ENCODE measurements at regions not wholly inside any gene's neighbourhood (a gene's known extent, or its start where the extent isn't known, plus 50 kb on each side); places are given as distances from the start of the nearest gene placed in this dataset.

DNA sequence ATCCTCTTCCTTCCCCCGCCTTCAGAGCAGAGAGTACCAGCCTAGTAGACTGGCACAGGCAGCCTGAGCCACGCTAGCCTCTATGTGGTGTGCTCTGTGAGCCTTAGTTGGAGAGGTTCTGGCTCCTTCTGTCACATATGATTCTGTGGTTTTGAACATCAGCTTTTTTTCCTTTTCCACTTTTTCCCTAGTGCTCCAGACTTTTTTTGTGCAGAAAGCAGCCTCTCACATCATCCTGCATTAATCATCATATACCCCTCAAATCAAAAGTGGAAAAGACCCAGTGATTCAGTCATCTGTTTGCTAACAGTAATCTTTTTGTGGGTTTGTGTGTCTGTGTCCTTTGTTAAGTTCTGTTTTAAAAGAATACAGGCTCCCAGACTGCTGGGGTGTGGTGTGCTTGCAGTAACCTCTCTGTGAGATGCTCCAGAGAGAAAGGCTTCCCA, 663.9 kb upstream of the RGMB start:
- no peaks in the 10 kb centered on the region for H3K4me1 ChIP-seq
- H3K4me3 ChIP-seq: no peak overlapping the region
- peaks cover 0 to 14% (median 0%) of the 10 kb centered on the region in 11 donors for H3K9me3 ChIP-seq
- TF ChIP-seq, protein P1, sequence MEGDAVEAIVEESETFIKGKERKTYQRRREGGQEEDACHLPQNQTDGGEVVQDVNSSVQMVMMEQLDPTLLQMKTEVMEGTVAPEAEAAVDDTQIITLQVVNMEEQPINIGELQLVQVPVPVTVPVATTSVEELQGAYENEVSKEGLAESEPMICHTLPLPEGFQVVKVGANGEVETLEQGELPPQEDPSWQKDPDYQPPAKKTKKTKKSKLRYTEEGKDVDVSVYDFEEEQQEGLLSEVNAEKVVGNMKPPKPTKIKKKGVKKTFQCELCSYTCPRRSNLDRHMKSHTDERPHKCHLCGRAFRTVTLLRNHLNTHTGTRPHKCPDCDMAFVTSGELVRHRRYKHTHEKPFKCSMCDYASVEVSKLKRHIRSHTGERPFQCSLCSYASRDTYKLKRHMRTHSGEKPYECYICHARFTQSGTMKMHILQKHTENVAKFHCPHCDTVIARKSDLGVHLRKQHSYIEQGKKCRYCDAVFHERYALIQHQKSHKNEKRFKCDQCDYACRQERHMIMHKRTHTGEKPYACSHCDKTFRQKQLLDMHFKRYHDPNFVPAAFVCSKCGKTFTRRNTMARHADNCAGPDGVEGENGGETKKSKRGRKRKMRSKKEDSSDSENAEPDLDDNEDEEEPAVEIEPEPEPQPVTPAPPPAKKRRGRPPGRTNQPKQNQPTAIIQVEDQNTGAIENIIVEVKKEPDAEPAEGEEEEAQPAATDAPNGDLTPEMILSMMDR (IDR thresholded peaks at IDR 0.05): no peak
- WGBS, 2 donors: 57 to 71% methylated on average over 2 of the region's 2 CpGs
- DNase-seq (no peak), ATAC-seq (no peak)
- H3K27ac ChIP-seq: no peak overlapping the region
- no peaks in the 10 kb centered on the region for H3K36me3 ChIP-seq
- H3K27me3 ChIP-seq: peaks cover 0 to 2% (median 0%) of the 10 kb centered on the region in 7 donors
- intact Hi-C loops (cut with DNase I): no loop called here

DNA sequence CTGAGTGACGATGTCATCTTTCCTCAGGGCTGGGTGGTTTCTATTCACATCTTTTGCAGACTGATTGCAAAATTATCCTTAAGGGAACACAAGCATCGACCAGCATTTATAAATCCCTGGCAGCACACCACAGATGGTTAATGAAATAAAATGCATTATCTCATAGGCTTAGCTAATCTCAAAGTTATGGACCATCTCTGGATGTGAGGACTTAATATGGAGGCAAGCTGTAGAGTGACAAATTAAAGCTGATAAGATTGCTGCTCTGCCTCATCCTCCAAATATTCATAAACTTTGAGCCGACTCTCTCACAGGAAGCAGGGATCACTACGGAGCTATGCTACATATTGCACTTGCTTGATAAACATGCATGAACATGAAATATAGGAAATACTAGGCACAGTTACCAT, 663.2 kb upstream of the RGMB start:
- Histone ChIP-seq H3K4me1 (no peaks in the 10 kb centered on the region), H3K9me3 (peaks cover 0 to 17% (median 0%) of the 10 kb centered on the region in 11 donors), H3K27me3 (peaks cover 0 to 2% (median 0%) of the 10 kb centered on the region in 7 donors), H3K27ac (no peak overlapping the region), H3K4me3 (no peak overlapping the region), H3K36me3 (no peaks in the 10 kb centered on the region)
- TF ChIP-seq, protein P1 (IDR thresholded peaks at IDR 0.05): no peak
- 29 to 46% methylated on average over 4 of the region's 4 CpGs for WGBS, 2 donors
- intact Hi-C loops (cut with DNase I): no loop called here
- DNase-seq: no peak
- no peak for ATAC-seq

DNA sequence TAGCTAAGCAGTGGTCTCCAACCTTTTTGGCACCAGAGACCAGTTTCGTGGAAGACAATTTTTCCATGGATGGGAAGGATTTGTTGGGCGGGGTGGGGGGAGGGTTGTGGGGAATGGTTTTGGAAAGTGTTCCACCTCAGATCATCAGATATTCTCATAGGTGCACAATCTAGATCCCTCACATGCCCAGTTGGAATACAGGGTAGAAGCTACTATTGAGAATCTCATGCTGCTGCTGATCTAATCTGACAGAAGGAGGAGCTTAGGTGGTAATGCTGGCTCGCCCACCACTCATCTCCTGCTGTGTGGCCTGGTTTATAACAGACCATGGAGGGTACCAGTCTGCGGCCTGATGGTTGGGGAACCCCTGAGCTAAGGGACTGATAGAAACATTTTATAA, 662.7 kb upstream of the RGMB start:
- 59 to 74% methylated on average over 4 of the region's 4 CpGs for WGBS, 2 donors
- no peak for ATAC-seq
- intact Hi-C loops (cut with DNase I): no loop called here
- Histone ChIP-seq H3K4me1 (no peaks in the 10 kb centered on the region), H3K4me3 (no peak overlapping the region), H3K27me3 (peaks cover 0 to 2% (median 0%) of the 10 kb centered on the region in 7 donors), H3K36me3 (no peaks in the 10 kb centered on the region), H3K27ac (no peak overlapping the region), H3K9me3 (peaks cover 0 to 17% (median 0%) of the 10 kb centered on the region in 11 donors)
- DNase-seq: no peak
- TF ChIP-seq, protein P1 (IDR thresholded peaks at IDR 0.05): no peak

DNA sequence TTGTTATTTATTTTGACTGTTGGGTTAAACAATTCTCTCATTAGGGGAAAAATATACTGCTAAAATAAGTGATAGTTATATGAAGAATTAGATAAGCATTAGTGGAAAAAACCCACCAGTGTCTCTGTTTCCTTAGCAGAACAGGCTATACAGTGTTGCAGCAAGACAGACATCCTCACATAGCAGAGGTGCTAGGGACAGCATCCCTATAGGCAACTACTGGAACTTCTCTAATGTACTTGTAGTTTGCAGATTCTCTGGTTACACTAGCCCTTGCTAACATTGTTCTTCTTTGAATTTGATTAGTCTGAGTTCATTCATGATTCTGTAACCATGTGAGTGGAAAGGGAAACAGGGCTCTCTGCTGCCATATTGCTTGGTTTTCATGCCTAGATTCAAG, 661.8 kb upstream of the RGMB start:
- TF ChIP-seq, protein P1 (IDR thresholded peaks at IDR 0.05): no peak
- Histone ChIP-seq H3K9me3 (peaks cover 0 to 17% (median 0%) of the 10 kb centered on the region in 11 donors), H3K36me3 (no peaks in the 10 kb centered on the region), H3K4me3 (no peak overlapping the region), H3K27ac (no peak overlapping the region), H3K27me3 (peaks cover 0 to 2% (median 0%) of the 10 kb centered on the region in 7 donors), H3K4me1 (no peaks in the 10 kb centered on the region)
- DNase-seq: no peak
- intact Hi-C loops (cut with DNase I): no loop called here
- ATAC-seq: no peak
